Limb (tissue), 2 donors: ENCODE measurements at regions not wholly inside any gene's neighbourhood (a gene's known extent, or its start where the extent isn't known, plus 50 kb on each side); places are given as distances from the start of the nearest gene placed in this dataset.

Experiments used
- DNase-seq, 2 donors: peaks; one replicate each; pipeline ENCODE4 v3.0.0-alpha.2; 2016; ENCODE audit errors: extremely low spot score in 2 of 2

- no peak for DNase-seq
These were observed 654.1 kb downstream of the IGSF11 start for GRCh38 chr3:118380576-118380975.

GRCh38 chr3:118396491-118396890, 638.2 kb downstream of the IGSF11 start:
- DNase-seq: no peak

DNA sequence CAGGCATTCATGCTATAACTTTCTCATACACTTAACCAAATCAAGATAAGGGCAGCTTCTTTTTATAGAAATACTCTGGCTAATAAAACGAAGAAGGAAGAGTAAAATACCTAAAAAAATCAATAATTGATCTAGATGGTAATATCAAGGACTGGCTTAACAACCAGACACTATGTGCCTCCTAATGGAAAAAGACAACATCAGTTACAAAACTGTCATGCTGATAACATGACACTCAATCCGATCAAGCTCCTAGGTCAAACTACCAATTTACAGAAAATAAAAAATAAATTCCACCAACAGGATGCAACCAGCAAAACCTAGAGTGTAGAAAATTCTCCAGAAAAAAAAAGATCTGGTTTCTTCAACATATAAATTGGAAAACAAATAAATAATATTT, 634.6 kb downstream of the IGSF11 start:
- no peak for DNase-seq

DNA sequence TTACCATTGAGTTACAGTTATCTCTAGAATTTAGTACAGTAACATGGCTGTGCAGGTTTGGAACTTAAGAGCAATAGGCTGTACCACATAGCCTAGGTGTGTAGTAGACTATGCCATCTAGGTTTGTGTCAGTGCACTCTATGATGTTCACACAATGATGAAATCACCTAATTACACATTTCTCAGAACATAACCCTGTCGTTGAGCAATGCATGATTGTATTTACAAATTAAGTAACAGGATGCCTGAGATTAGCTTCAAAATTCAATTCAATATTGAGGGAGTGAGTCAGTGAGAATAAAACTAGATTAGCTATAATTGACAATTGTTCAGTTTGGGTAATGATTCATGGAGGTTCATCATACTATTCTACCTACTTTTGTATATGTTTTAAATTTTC, 633.8 kb downstream of the IGSF11 start:
- no peak for DNase-seq

DNA sequence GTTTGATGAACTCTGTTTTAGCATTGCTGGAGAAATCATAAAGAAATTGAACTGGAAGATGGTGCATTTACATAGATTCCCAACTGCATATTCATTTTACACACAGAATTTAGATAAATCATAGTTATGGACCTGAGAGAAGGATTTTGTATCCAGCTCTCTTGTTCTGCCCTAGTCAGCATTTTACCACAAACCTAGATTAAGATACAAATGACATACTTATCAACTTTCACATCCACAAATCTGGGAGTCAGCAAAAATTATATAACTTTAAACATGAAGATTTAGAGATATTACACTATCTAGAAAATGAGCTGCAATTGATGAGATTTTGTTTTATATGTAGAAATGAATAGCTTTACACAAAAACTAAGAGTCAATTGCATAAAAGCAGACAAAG, 632.8 kb downstream of the IGSF11 start:
- no peak for DNase-seq

DNA sequence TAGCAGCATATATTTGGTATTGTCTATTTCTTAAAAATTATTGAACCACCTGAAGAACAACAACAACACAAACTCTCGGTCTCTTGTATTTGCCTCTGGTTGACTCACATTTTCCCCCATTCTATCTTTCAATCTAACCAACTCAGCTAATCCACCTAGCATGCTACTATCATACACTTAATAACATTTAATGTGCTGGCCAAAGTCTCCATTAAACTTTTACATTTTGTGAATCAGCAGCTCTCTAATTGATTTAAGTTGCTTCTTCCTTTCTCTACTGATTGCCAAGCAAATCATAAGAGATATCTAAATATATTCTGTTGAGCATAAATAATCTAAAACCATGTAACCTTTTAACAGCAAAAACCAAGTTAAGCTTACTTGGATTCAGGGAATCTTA, 631.7 kb downstream of the IGSF11 start:
- no peak for DNase-seq

DNA sequence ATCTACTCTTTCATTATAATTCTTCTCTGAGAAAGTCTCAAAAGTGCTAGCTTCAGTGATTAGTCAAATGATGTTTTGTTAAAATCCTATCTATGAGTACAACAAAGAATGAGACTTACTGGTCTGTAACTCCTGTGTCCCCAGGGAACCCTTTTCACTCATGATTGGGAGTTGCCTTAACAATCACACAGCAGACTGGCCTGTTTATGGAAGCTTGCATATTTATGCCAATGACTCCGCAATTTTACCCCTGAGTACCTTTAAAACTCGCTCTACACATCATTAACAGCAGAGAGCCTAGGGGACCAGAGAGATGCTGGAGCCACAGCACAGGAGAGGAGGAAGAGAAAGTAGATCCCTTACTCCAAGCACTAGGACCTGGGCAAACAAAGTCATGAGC, 628.1 kb downstream of the IGSF11 start:
- no peak for DNase-seq

GRCh38 chr3:118408431-118408830, 626.2 kb downstream of the IGSF11 start:
- DNase-seq: no peak

GRCh38 chr3:118412503-118412902, 622.1 kb downstream of the IGSF11 start:
- DNase-seq: no peak

GRCh38 chr3:118425272-118425837, 609.3 kb downstream of the IGSF11 start:
- DNase-seq: no peak

- DNase-seq: no peak
These were observed 600.8 kb downstream of the IGSF11 start for GRCh38 chr3:118433825-118434224.

DNA sequence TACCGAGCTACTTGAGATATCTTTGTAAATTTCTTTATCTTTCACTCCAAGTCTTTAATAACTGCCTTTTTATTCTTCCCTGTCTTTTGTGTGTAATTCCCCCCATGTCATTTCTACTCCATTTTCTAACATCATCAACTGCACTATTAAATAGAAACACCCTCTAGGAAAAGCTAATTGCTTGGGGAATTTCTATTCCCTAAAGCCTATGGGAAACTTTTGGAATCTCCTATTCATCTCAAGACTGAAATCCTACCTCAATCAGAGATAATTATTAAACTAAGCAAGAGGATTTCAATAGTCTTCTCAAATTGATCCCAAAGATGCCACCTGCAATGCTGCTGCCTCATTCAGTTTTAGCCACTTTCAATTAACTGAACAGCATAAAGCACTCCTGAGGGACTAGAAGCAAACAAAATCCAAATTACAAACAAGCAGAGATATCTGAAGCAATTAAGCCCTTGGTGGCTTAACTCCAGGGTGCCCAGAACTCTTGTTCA, 598.7 kb downstream of the IGSF11 start:
- no peak for DNase-seq

GRCh38 chr3:118436697-118437262, 597.9 kb downstream of the IGSF11 start:
- no peak for DNase-seq

DNA sequence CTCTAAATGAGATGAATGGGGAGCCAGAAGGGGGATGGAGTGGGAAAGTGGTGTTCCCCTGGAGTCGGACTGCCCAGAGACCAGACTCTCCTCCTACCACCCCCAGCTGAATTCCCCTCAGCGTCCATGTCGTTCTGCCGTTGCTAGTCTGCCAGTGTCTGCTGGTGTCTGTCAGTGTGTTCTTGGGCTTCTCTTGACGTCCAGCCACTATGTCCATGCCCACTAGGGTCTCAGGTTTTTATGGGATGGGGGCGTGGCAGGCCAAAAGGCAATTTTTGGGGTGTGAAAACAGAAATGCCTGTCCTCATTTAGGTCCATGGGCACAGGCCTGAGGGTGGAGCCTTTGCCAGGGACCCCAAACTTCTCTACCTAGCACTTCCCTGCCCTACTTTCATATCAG, 589.6 kb downstream of the IGSF11 start:
- no peak for DNase-seq

DNA sequence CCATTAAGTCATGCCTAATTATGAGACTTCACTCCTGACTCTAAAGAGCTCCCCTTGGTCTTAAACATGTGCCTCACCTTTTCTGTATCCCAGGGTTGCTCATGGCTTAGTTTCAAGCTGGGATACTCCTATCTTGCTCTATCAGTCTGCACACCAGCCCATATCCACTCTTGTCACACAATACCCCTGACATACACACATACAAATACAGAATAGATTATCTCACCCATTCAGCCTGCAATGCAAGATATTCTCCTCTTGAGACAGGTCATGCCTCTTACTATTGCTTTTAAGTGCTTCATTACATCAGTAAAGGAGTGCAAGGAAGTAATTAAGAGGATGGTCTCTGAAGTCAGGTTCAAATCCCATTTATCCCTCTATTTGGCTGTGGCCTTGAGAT, 587.3 kb downstream of the IGSF11 start:
- no peak for DNase-seq

DNA sequence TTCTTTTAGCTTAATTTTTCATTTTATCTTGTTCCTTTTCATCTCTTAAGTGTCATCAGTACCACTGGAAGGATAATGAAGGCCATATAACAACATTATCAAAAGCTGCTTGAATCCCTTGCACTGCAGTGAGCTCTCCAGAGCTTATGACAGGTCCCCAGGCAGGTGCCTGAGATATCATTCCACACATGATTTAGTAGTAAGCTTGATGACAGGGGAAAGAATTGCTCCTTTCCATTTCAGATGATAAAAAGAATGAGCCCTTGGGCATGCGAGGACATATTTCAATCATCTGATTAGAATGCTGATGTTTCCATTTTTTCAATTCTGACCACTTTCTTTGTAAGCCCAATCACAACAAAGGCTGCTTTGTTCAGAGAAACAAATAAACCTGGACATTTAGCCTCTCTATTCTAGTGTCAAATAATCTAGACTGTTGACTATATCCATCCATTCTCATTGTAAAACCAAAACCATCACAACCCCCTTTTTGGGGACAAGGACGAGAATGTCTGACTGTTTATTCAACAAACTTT, 567.8 kb downstream of the IGSF11 start:
- DNase-seq: no peak

DNA sequence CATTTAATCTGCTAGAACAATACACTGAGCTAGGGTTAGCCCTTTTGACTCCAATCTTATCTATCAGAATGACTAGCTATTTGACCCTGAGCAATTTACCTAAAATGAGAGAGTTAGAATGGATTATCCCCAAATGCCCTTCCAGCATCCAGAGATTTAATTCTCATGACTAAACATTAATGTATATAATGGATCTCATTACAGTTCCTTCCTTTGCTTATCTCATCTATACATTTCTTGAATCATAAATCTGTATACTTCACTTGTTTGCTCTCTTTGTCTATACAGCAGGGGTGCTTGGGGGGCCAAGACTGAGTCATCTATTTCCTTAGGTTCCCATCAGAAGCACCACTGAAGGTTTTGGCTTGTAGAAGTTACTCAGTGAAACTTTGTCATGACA, 565.8 kb downstream of the IGSF11 start:
- DNase-seq: no peak

GRCh38 chr3:118472586-118472985, 562.1 kb downstream of the IGSF11 start:
- DNase-seq: no peak

DNA sequence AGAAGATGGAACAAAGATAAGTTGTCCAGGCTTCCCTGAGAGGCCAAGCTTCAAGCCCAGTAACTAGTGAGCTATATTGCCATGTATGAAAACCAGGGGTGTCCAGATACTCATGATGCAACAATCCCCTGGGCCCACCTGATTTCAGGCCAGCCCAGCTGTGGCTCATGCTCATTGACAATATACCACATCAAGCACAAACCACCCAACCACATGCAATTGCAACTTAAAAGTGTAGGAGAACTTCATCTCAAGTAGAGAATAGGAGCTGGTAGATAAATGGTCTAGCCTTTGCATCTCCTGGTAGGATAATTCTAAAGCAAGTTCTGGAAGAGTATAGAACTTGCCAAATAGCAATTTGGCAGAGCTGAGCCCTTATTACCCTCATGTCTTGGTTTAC, 561.3 kb downstream of the IGSF11 start:
- DNase-seq: no peak

GRCh38 chr3:118476885-118477618, 557.6 kb downstream of the IGSF11 start:
- DNase-seq: no peak

DNA sequence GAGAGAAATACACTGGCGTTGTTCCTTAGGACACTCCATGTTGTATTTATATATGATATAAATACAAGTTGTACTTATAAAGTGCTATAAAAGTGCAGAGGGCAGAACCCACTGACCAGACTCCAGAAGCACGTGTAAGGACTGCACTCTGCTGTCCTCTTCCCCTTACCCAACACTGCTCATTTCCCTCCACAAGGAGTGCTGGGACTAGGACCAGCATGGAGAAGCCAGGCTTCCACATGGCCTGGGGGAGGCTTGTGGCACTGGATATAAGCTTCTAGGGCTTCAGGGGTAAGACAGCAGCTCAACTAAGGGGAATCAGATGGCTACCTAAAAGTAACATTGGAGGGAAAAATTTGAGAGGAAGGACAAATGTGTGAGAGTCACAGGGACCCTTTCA, 556.9 kb downstream of the IGSF11 start:
- DNase-seq: no peak

DNA sequence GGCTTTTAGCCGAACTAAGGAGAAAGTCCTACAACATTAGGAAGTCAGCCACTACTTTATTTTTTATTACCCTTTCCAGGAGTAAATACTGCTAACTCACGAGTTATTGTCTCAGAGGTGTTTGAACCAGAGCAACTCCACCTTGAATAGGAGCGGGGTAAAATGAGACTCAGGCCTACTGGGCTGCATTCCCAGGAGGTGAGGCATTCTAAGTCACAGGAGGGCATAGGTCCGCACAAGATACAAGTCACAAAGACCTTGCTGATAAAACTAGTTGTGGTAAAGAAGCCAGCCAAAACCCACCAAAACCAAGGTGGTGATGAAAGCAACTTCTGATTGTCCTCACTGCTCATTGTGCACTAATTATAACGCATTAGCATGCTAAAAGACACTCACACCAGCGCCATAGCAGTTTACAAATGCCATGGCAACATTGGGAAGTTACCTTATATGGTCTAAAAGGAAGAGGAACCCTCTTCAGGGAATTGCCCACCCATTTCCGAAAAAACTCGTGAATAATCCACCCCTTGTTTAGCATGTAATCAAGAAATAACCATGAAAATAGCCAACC, 555.9 kb downstream of the IGSF11 start:
- no peak for DNase-seq
